IMR-90 (cell line): ENCODE measurements at regions not wholly inside any gene's neighbourhood (a gene's known extent, or its start where the extent isn't known, plus 50 kb on each side); places are given as distances from the start of the nearest gene placed in this dataset.

ENCODE experiments used
- BHLHE40 ChIP-seq: fragments of 150-350 bp; IDR thresholded peaks from 2 replicates; pipeline ENCODE4 v1.6.1; 2016; ENCODE audit warnings: mild to moderate bottlenecking, low read depth, low read length
- CEBPB ChIP-seq: IDR thresholded peaks from 2 replicates; pipeline ENCODE4 v1.6.1; 2012; ENCODE audit warnings: low read depth, low read length, improper control_type of control experiment
- CHD1 ChIP-seq: IDR thresholded peaks from 2 replicates; pipeline ENCODE4 v1.6.1; 2012; ENCODE audit warnings: low read depth, low read length, improper control_type of control experiment
- CTCF ChIP-seq: conservative IDR thresholded peaks from 2 replicates; pipeline ENCODE4 v1.5.1; 2012; ENCODE audit warnings: mild to moderate bottlenecking, low read depth, low read length, improper control_type of control experiment
- ELK1 ChIP-seq: fragments of 150-350 bp; IDR thresholded peaks from 2 replicates; pipeline ENCODE4 v1.6.1; 2016; ENCODE audit warnings: low read depth, mild to moderate bottlenecking, low read length, moderate library complexity, borderline replicate concordance
- MAZ ChIP-seq: IDR thresholded peaks from 2 replicates; pipeline ENCODE4 v1.6.1; 2012; ENCODE audit warnings: low read depth, mild to moderate bottlenecking, low read length, improper control_type of control experiment, moderate library complexity, borderline replicate concordance
- MXI1 ChIP-seq: IDR thresholded peaks from 2 replicates; pipeline ENCODE4 v1.6.1; 2012; ENCODE audit warnings: low read depth, mild to moderate bottlenecking, low read length, moderate library complexity, borderline replicate concordance
- NFE2L2 ChIP-seq: fragments of 150-350 bp; IDR thresholded peaks from 2 replicates; pipeline ENCODE4 v1.6.1; 2016; ENCODE audit warnings: low read depth, mild to moderate bottlenecking, low read length
- POLR2A ChIP-seq: IDR thresholded peaks from 2 replicates; pipeline ENCODE4 v1.6.1; 2012; ENCODE audit warnings: mild to moderate bottlenecking, low read depth, low read length
- RAD21 ChIP-seq: IDR thresholded peaks from 2 replicates; pipeline ENCODE4 v1.6.1; 2012; ENCODE audit warnings: low read length, improper control_type of control experiment
- RCOR1 ChIP-seq: IDR thresholded peaks from 2 replicates; pipeline ENCODE4 v1.6.1; 2012; ENCODE audit warnings: mild to moderate bottlenecking, low read length, improper control_type of control experiment; ENCODE audit not compliant: insufficient replicate concordance
- RFX5 ChIP-seq: IDR thresholded peaks from 2 replicates; pipeline ENCODE4 v1.8.0; 2012; ENCODE audit warnings: low read depth, mild to moderate bottlenecking, low read length, moderate library complexity
- SMC3 ChIP-seq: fragments of 150-350 bp; IDR thresholded peaks from 2 replicates; pipeline ENCODE4 v1.6.1; 2016; ENCODE audit warnings: low read depth, mild to moderate bottlenecking, antibody characterized with exemption, low read length, moderate library complexity

GRCh38 chr1:81264976-81265375, 535.8 kb upstream of the ADGRL2 start:
- no peak for TF ChIP-seq CTCF
- no peak for TF ChIP-seq POLR2A
- TF ChIP-seq BHLHE40: no peak
- no peak for TF ChIP-seq ELK1
- TF ChIP-seq RCOR1: no peak
- TF ChIP-seq SMC3: no peak
- no peak for TF ChIP-seq MXI1
- no peak for TF ChIP-seq RFX5
- TF ChIP-seq NFE2L2: no peak
- no peak for TF ChIP-seq RAD21
- no peak for TF ChIP-seq MAZ
- TF ChIP-seq CHD1: no peak
- no peak for TF ChIP-seq CEBPB
